Esophagus squamous epithelium (tissue), 5 donors: ENCODE measurements at regions not wholly inside any gene's neighbourhood (a gene's known extent, or its start where the extent isn't known, plus 50 kb on each side); places are given as distances from the start of the nearest gene placed in this dataset.

Experiments used
- DNase-seq: peaks from one replicate; lab custom pipeline; 2025; lab: John Stamatoyannopoulos, UW
- H3K27ac ChIP-seq, 4 donors: fragments of 200-600 bp; sonication (generic); one replicate each; pipeline ENCODE4 v1.5.1; 2016 to 2019; ENCODE audit warnings: mild to moderate bottlenecking in 1 of 4
- H3K27me3 ChIP-seq, 4 donors: fragments of 200-600 bp; sonication (generic); 1 replicate in 3 of 4; 2 replicates in 1 of 4; pipeline versions ENCODE4 v1.5.1 to v1.6.0; 2017 to 2021; ENCODE audit warnings: antibody characterized with exemption in 1 of 4
- H3K36me3 ChIP-seq, 3 donors: fragments of 200-600 bp; sonication (generic); one replicate each; pipeline ENCODE4 v1.5.1; 2016 to 2019
- H3K4me1 ChIP-seq, 3 donors: fragments of 200-600 bp; sonication (generic); one replicate each; pipeline ENCODE4 v1.5.1; 2017 to 2019
- H3K4me3 ChIP-seq, 4 donors: fragments of 200-600 bp; sonication (generic); 1 replicate in 3 of 4; 2 replicates in 1 of 4; pipeline ENCODE4 v1.5.1; 2016 to 2019; ENCODE audit warnings: mild to moderate bottlenecking in 2 of 4, moderate library complexity in 1 of 4
- H3K9me3 ChIP-seq, 3 donors: fragments of 200-600 bp; sonication (generic); one replicate each; pipeline ENCODE4 v1.5.1; 2016 to 2019
- CTCF ChIP-seq, 6 experiments: fragments of 450-650 bp in 4 of 6; fragments of 200-600 bp in 2 of 6; sonication (generic) in 2 of 6; IDR thresholded peaks; one replicate each; pipeline ENCODE4 v1.5.1; 2016 to 2019; ENCODE audit warnings: antibody characterized with exemption in 6 of 6, mild to moderate bottlenecking in 4 of 6, moderate library complexity in 4 of 6
- POLR2A ChIP-seq, 4 donors: fragments of 450-650 bp; IDR thresholded peaks; one replicate each; pipeline ENCODE4 v1.6.1; 2017; ENCODE audit warnings: antibody characterized with exemption in 4 of 4, mild to moderate bottlenecking in 4 of 4, moderate library complexity in 3 of 4
- whole genome bisulfite sequencing, 2 donors: methylation state at CpG; one replicate each; pipeline ENCODE4 v1.1.5; 2018; 5-methylcytosine and 5-hydroxymethylcytosine counted together
- intact Hi-C: fragments of 100-400 bp; cut with DNase I; formaldehyde crosslinking; loops from one replicate; pipeline ENCODE4 v1.15.0; 2022
- donor health status: DM: yes; HTN: yes; CAD: no.

- H3K27ac ChIP-seq, result no peak overlapping the region
- no peak overlapping the region for H3K4me3 ChIP-seq
- no peaks in the 10 kb centered on the region for H3K27me3 ChIP-seq
- no peaks in the 10 kb centered on the region for H3K36me3 ChIP-seq
- no peak for DNase-seq
- intact Hi-C loops, result no loop called here
- 88 to 90% methylated on average over 6 of the region's 6 CpGs for WGBS, 2 donors
- no peaks in the 10 kb centered on the region for H3K4me1 ChIP-seq
- no peaks in the 10 kb centered on the region for H3K9me3 ChIP-seq
- TF ChIP-seq POLR2A (IDR thresholded peaks at IDR 0.05), result no peak
- peak in 4 of 6 experiments; percentile 9 to 65 (median 30) for TF ChIP-seq CTCF (IDR thresholded peaks at IDR 0.05)
These were observed 158.8 kb downstream of the RPAP3 start for GRCh38 chr12:47547077-47547476.

GRCh38 chr12:47545938-47546609, 159.8 kb downstream of the RPAP3 start:
- Histone ChIP-seq H3K27me3 (no peaks in the 10 kb centered on the region), H3K27ac (no peak overlapping the region), H3K4me3 (no peak overlapping the region), H3K36me3 (no peaks in the 10 kb centered on the region), H3K4me1 (no peaks in the 10 kb centered on the region), H3K9me3 (no peaks in the 10 kb centered on the region)
- intact Hi-C loops, result no loop called here
- 66 to 75% methylated on average over 6 of the region's 6 CpGs for WGBS, 2 donors
- TF ChIP-seq CTCF (IDR thresholded peaks at IDR 0.05) (no peak), POLR2A (IDR thresholded peaks at IDR 0.05) (no peak)
- DNase-seq, result no peak

GRCh38 chr12:47534695-47535094, 171.1 kb downstream of the RPAP3 start:
- H3K4me1 ChIP-seq, result no peaks in the 10 kb centered on the region
- 8 to 10% methylated on average over 2 of the region's 2 CpGs for WGBS, 2 donors
- no peak overlapping the region for H3K4me3 ChIP-seq
- intact Hi-C loops, result no loop called here
- H3K36me3 ChIP-seq, result no peaks in the 10 kb centered on the region
- no peaks in the 10 kb centered on the region for H3K9me3 ChIP-seq
- no peak for DNase-seq
- TF ChIP-seq CTCF (IDR thresholded peaks at IDR 0.05) (no peak), POLR2A (IDR thresholded peaks at IDR 0.05) (no peak)
- no peak overlapping the region for H3K27ac ChIP-seq
- H3K27me3 ChIP-seq, result no peaks in the 10 kb centered on the region

GRCh38 chr12:47530050-47530449, 175.8 kb downstream of the RPAP3 start:
- intact Hi-C loops, result no loop called here
- no peak overlapping the region for H3K27ac ChIP-seq
- no peaks in the 10 kb centered on the region for H3K36me3 ChIP-seq
- peaks cover 0 to 5% (median 0%) of the 10 kb centered on the region in 4 donors for H3K27me3 ChIP-seq
- H3K9me3 ChIP-seq, result no peaks in the 10 kb centered on the region
- no peak for DNase-seq
- TF ChIP-seq CTCF (IDR thresholded peaks at IDR 0.05) (no peak), POLR2A (IDR thresholded peaks at IDR 0.05) (no peak)
- H3K4me3 ChIP-seq, result no peak overlapping the region
- H3K4me1 ChIP-seq, result no peaks in the 10 kb centered on the region

GRCh38 chr12:47527816-47528215, 178.0 kb downstream of the RPAP3 start:
- TF ChIP-seq CTCF (IDR thresholded peaks at IDR 0.05), result no peak
- no peak for TF ChIP-seq POLR2A (IDR thresholded peaks at IDR 0.05)
- no peaks in the 10 kb centered on the region for H3K4me1 ChIP-seq
- H3K27ac ChIP-seq, result no peak overlapping the region
- no peaks in the 10 kb centered on the region for H3K36me3 ChIP-seq
- WGBS, 2 donors, result 27 to 54% methylated on average over 1 of the region's 1 CpG
- H3K9me3 ChIP-seq, result no peaks in the 10 kb centered on the region
- no peak overlapping the region for H3K4me3 ChIP-seq
- DNase-seq, result no peak
- H3K27me3 ChIP-seq, result peaks cover 0 to 5% (median 0%) of the 10 kb centered on the region in 4 donors
- intact Hi-C loops, result no loop called here
